IMR-90 (cell line): ENCODE measurements at regions not wholly inside any gene's neighbourhood (a gene's known extent, or its start where the extent isn't known, plus 50 kb on each side); places are given as distances from the start of the nearest gene placed in this dataset.

ENCODE experiments used
- ATAC-seq: fragments of 200-7000 bp; cut with Tn5 transposase; 2 replicates; pipeline ENCODE4 v1.9.1; 2020; ENCODE audit warnings: low read depth, mild to moderate bottlenecking, moderate library complexity
- BruUV-seq: library from RNA; stranded (reverse); fragments of 400-500 nt; replicated peaks from 2 replicates; lab custom pipeline; 2021; lab: Mats Ljungman, UMichigan
- CTCF ChIA-PET: fragments of 300-600 bp; formaldehyde crosslinking; extraction: SDS; loops from one replicate; lab custom pipeline; 2021; ENCODE audit warnings: antibody characterized with exemption; lab: Yijun Ruan, JAX
- POLR2A ChIA-PET: fragments of 300-600 bp; sonication (Branson Sonifier 250); formaldehyde crosslinking; loops from one replicate; lab custom pipeline; 2022; ENCODE audit warnings: antibody characterized with exemption; ENCODE audit not compliant: unreplicated experiment; lab: Charles Lee
- DNase-seq: peaks from one replicate; pipeline ENCODE4 v3.0.0; 2013
- H2AFZ ChIP-seq: replicated peaks from 2 replicates; pipeline ENCODE3; 2013; ENCODE audit warnings: low read length, mild to moderate bottlenecking; ENCODE audit not compliant: poor library complexity
- H2AK5ac ChIP-seq: 2 replicates; pipeline ENCODE4 v1.6.1; 2013; ENCODE audit warnings: low read depth, low read length, inconsistent platforms
- H2AK9ac ChIP-seq: replicated peaks from 2 replicates; pipeline ENCODE3; 2013; ENCODE audit warnings: mild to moderate bottlenecking, low read depth, low read length, moderate library complexity; ENCODE audit not compliant: poor library complexity
- H2BK120ac ChIP-seq: 2 replicates; pipeline ENCODE4 v1.6.1; 2013; ENCODE audit warnings: low read depth, low read length, inconsistent platforms
- H2BK15ac ChIP-seq: 3 replicates; pipeline ENCODE4 v1.6.1; 2013; ENCODE audit warnings: low read depth, low read length, inconsistent platforms
- H2BK20ac ChIP-seq: 2 replicates; pipeline ENCODE4 v1.6.1; 2013; ENCODE audit warnings: low read depth, mild to moderate bottlenecking, inconsistent platforms, low read length, moderate library complexity
- H2BK5ac ChIP-seq: 2 replicates; pipeline ENCODE4 v1.6.1; 2013; ENCODE audit warnings: mild to moderate bottlenecking, low read depth, low read length, inconsistent platforms; ENCODE audit not compliant: poor library complexity, severe bottlenecking
- H3K14ac ChIP-seq: replicated peaks from 2 replicates; pipeline ENCODE4 v1.6.1; 2013; ENCODE audit warnings: low read depth, low read length, inconsistent platforms
- H3K18ac ChIP-seq: 2 replicates; pipeline ENCODE4 v1.6.1; 2013; ENCODE audit warnings: low read depth, low read length, control low read depth
- H3K23ac ChIP-seq: 2 replicates; pipeline ENCODE4 v1.6.1; 2013; ENCODE audit warnings: low read depth, low read length, inconsistent platforms
- H3K27ac ChIP-seq: 2 replicates; pipeline ENCODE4 v1.5.1; 2013; ENCODE audit warnings: mild to moderate bottlenecking, control low read depth, low read length; ENCODE audit not compliant: insufficient read depth
- H3K27me3 ChIP-seq: 2 replicates; pipeline ENCODE4 v1.6.1; 2013; ENCODE audit warnings: low read length; ENCODE audit not compliant: control insufficient read depth, insufficient read depth
- H3K36me3 ChIP-seq: 2 replicates; pipeline ENCODE4 v1.6.1; 2013; ENCODE audit warnings: low read length, mixed read lengths; ENCODE audit not compliant: control insufficient read depth, insufficient read depth
- H3K4ac ChIP-seq: 2 replicates; pipeline ENCODE4 v1.6.1; 2013; ENCODE audit warnings: low read depth, low read length, inconsistent platforms
- H3K4me1 ChIP-seq: 2 replicates; pipeline ENCODE4 v1.6.1; 2013; ENCODE audit warnings: low read length, mixed read lengths; ENCODE audit not compliant: control insufficient read depth, insufficient read depth
- H3K4me2 ChIP-seq: 2 replicates; pipeline ENCODE4 v1.6.1; 2013; ENCODE audit warnings: low read depth, mild to moderate bottlenecking, control low read depth, low read length, moderate library complexity
- H3K4me3 ChIP-seq: 2 replicates; pipeline ENCODE4 v1.5.1; 2013; ENCODE audit warnings: low read depth, mild to moderate bottlenecking, control low read depth, low read length, moderate library complexity; ENCODE audit not compliant: insufficient read depth
- H3K56ac ChIP-seq: 2 replicates; pipeline ENCODE4 v1.6.1; 2013; ENCODE audit warnings: low read length, inconsistent platforms; ENCODE audit not compliant: insufficient read depth; ENCODE audit errors: extremely low read depth
- H3K79me1 ChIP-seq, 2 experiments: 2 replicates each; pipeline ENCODE4 v1.6.1; 2013; ENCODE audit warnings: low read length in 2 of 2, inconsistent platforms in 1 of 2, low read depth in 1 of 2
- H3K9ac ChIP-seq: 2 replicates; pipeline ENCODE4 v1.6.1; 2013; ENCODE audit warnings: low read depth, low read length, control low read depth
- H3K9me1 ChIP-seq: 2 replicates; pipeline ENCODE4 v1.6.1; 2013; ENCODE audit warnings: low read length, inconsistent platforms; ENCODE audit not compliant: insufficient read depth
- H3K9me3 ChIP-seq: 2 replicates; pipeline ENCODE4 v1.6.1; 2013; ENCODE audit warnings: low read length; ENCODE audit not compliant: control insufficient read depth, insufficient read depth
- H4K20me1 ChIP-seq: 2 replicates; pipeline ENCODE4 v1.6.1; 2013; ENCODE audit warnings: low read length, inconsistent platforms; ENCODE audit not compliant: insufficient read depth
- H4K5ac ChIP-seq: 2 replicates; pipeline ENCODE4 v1.6.1; 2013; ENCODE audit warnings: mild to moderate bottlenecking, low read depth, low read length, control low read depth
- H4K8ac ChIP-seq, 2 experiments: 2 replicates each; pipeline ENCODE4 v1.6.1; 2013; ENCODE audit warnings: low read depth in 2 of 2, low read length in 2 of 2, control low read depth in 1 of 2, inconsistent platforms in 1 of 2
- H4K91ac ChIP-seq: 2 replicates; pipeline ENCODE4 v1.6.1; 2013; ENCODE audit warnings: low read depth, low read length, inconsistent platforms; ENCODE audit not compliant: insufficient read depth
- CHD1 ChIP-seq: IDR thresholded peaks from 2 replicates; pipeline ENCODE4 v1.6.1; 2012; ENCODE audit warnings: low read depth, low read length, improper control_type of control experiment
- USF2 ChIP-seq: fragments of 150-350 bp; IDR thresholded peaks from 2 replicates; pipeline ENCODE4 v1.6.1; 2017; ENCODE audit warnings: mild to moderate bottlenecking, antibody characterized with exemption, low read length, low read depth
- WGBS, 2 experiments: methylation state at CpG; one replicate each; pipeline versions ENCODE4 v1.1.5 to v1.1.7; 2013; ENCODE audit warnings: missing lambda C conversion rate in 2 of 2; ENCODE audit not compliant: insufficient read length in 1 of 2; ENCODE audit errors: extremely low coverage in 2 of 2; 5-methylcytosine and 5-hydroxymethylcytosine counted together
- dilution Hi-C: fragments of 300-500 bp; cut with HindIII; formaldehyde crosslinking; loops from one replicate; pipeline ENCODE4 v1.14.3; 2018; ENCODE audit warnings: low sequenced_read_pairs; ENCODE audit not compliant: unreplicated experiment
- in situ Hi-C: fragments of 300-500 bp; cut with MboI; formaldehyde crosslinking; loops from 3 replicates; pipeline ENCODE4 v1.14.3; 2019; ENCODE audit warnings: low sequenced_read_pairs, inconsistent platforms, mixed read lengths
- intact Hi-C: fragments of 100-400 bp; cut with micrococcal nuclease; formaldehyde crosslinking; loops from 2 replicates; pipeline ENCODE4 v1.10.0; 2022

- WGBS, 2 experiments = no CpG with 5 or more reads among the region's 2 CpGs
- CTCF ChIA-PET = no interaction called here
- POLR2A ChIA-PET = no interaction called here
- H2BK20ac ChIP-seq = no peak overlapping the region
- H3K23ac ChIP-seq = no peak overlapping the region
- no peak overlapping the region for H4K5ac ChIP-seq
- in situ Hi-C loops (no loop called here), dilution Hi-C loops (no loop called here), intact Hi-C loops (no loop called here)
- H3K27me3 ChIP-seq = no peaks in the 10 kb centered on the region
- H3K4ac ChIP-seq = no peak overlapping the region
- H2BK5ac ChIP-seq = no peak overlapping the region
- H2AK9ac ChIP-seq = no peak overlapping the region
- H3K9me3 ChIP-seq = no peaks in the 10 kb centered on the region
- DNase-seq = no peak
- H3K14ac ChIP-seq = no peak overlapping the region
- H3K9ac ChIP-seq = no peak overlapping the region
- no peaks in the 10 kb centered on the region for H3K9me1 ChIP-seq
- H4K8ac ChIP-seq = no peak overlapping the region
- no TSS peak for BruUV-seq
- TF ChIP-seq USF2 (no peak), CHD1 (no peak)
- H3K4me1 ChIP-seq = no peaks in the 10 kb centered on the region
- H3K36me3 ChIP-seq = no peaks in the 10 kb centered on the region
- no peak overlapping the region for H3K18ac ChIP-seq
- no peak overlapping the region for H2AFZ ChIP-seq
- H3K79me1 ChIP-seq = no peaks in the 10 kb centered on the region
- H4K91ac ChIP-seq = no peak overlapping the region
- no peak for ATAC-seq
- no peak overlapping the region for H3K4me2 ChIP-seq
- no peaks in the 10 kb centered on the region for H4K20me1 ChIP-seq
- H3K27ac ChIP-seq = no peak overlapping the region
- no peak overlapping the region for H3K56ac ChIP-seq
- no peak overlapping the region for H2BK15ac ChIP-seq
- no peak overlapping the region for H2BK120ac ChIP-seq
- H2AK5ac ChIP-seq = no peak overlapping the region
- no peak overlapping the region for H3K4me3 ChIP-seq
Observed at GRCh38 chr5:92863666-92864065, 717.4 kb downstream of the NR2F1-AS1 start.
